IPS DF 4.7 (cell line): ENCODE measurements at regions not wholly inside any gene's neighbourhood (a gene's known extent, or its start where the extent isn't known, plus 50 kb on each side); places are given as distances from the start of the nearest gene placed in this dataset.

Source experiments
- DNase-seq: peaks from one replicate; pipeline ENCODE4 v3.0.0-alpha.2; 2013; ENCODE audit warnings: low spot score; ENCODE audit errors: extremely low read depth

DNA sequence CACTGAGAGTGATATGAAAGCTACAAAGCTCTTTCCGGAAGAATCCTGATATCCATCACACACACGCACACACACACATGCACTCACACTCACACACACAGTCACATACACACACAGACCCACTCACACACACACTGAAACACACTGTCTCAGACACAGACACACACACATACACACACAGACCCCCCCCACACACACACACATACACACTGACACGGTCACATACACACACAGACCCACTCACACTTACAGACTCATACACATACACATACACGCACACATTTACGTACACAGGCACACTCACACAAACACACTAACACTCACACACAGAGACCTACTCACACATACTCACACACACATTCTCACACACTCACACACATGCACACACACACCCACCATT lies 58.6 kb downstream of the LIG4 start:
- no peak for DNase-seq

DNA sequence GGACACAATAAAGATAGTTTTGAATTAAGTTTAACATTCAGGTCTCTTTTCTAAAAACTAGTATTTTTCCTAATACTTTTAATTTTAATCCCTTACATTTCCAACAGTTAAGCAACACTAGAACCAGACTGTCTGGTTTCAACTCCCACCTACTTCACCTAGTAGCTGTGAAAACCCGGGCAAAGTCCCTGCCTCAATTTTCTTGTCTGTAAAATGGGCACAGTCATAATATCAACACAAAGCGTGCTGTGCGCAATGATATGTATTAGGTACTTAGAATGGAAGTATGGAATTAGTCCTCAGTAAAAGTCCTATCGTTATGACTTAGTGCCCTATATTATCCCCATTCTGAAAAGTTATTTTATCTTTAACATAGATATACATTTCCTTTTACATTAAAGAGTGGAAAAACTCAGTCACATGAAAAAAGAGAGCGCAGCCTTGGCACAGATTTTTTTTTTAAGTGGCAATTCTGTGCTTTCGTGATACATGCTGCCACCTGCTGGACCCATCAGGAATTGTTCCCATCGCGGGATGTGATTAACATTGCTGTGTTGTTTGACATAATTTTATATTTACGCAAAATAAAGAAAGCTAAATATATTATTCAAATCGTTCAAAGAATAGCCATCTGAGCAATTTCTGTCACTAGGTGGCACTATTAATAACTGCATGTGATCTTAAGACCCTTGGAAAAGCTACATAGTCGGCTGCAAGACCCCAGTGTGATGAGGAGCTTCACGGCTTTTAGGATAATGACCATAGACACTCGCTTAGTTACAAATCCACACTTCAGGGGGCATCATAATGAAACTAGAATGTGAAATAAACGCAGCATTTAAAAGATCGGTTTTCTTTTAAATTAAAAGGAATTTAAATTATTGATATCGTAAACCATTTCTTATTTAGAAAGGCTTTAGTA lies 59.9 kb downstream of the LIG4 start:
- DNase-seq = peak; percentile 25

DNA sequence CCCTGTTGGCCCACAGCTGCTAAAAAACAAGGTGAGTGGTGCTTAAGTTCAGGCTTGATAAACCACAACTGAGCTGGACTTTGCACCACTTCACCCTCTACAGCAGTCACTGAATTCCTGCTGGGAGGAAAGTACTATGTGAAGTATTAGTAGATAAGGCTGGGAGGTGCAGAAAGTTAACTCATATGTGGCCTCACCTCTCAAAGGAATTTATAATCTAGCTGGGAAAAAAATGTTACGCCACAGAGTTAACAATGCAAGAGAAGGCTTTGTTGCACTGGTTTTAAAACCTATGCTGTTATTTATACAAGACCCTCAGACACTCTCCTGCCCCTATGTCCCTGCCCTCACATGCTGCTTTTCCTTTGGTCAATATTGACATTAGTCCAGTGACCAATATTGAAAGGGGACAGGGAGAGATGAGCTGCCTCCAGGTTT lies 60.9 kb downstream of the LIG4 start:
- DNase-seq = no peak

DNA sequence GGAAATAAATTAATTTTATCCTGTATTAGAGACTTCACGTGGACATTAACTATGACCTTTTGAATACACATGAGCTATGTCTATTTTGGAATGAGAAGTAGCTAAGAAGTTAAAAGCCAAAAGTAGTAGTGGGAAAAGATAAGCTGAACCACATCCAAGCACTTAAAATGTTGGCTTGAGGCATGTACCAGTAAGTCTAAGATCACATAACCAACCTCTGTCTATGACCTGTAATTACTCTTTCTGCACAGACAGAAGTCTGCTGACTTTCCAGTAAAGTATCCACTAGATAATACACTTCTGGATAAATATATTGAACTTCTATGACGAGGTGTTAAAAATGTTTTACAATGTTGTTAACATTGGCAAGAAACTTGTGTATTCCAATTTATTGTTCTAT lies 68.7 kb downstream of the LIG4 start:
- DNase-seq = no peak

DNA sequence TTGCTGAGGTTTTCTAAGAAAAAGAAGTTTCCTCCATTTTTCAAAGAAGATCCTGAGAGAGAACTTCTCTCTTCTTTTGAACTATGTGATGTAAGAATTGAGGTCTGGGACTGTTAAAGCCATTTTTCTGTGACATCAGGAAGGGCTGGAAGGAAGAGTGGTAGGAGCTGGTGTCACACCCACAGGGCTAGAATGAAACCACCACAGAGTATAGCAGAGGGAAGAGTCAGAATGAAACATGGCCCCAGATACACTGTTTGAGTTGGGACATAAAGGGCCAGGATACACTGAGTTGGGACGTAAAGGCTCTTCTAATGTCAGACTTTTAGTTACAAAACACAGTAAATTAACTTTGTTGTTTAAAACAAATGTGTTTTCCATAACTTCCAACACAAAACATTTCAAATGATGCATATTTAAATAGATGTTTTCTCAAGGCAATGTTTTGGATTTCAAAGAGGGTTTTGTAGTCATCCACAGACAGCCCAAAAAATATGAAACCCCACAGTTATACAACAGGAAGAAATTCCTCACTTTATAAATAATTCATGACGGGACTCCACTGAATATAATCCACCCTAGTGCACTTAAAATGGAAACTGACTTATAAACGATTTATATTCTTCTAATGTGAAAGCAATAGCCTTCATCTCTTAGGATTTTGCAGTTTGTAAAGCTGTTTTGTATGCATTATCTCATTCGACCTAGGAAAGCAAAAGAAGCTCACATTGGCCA lies 72.5 kb downstream of the LIG4 start:
- DNase-seq = no peak

DNA sequence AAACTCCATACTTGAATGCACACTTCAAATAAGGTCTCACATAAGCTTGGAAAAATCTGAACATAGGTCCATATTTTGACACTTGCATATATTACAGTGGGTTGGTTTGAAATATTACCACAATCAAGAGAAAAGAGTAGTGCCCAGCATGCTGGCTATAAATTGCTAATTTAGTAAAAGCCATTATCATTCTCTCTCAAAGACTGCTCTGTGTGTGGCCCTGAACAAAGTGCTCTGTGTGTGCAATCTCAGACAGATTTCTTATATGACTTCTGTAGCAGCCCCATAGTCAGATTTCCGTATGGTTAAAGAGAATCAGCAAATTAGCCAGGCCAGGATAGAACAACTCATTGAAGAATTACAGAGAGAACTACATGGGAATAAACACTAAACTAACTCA lies 78.2 kb downstream of the LIG4 start:
- no peak for DNase-seq

DNA sequence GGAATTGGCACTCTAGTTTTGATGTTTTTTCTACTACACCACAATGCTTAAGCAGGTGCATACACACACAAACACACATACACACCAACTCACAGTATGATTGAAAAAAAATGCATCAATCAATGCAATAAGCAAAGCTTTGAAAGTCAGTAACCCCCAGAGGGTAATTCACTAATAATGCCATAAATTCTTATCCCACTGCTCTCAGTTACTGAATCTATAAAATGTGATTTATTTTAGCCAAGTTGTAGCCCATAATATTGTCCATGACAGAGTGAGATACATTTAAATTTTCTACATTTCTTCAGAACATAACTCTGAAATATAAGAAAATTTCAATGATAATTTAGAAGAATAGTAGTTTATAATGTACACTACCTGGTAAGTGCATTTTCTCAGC lies 87.9 kb downstream of the LIG4 start:
- DNase-seq = no peak

DNA sequence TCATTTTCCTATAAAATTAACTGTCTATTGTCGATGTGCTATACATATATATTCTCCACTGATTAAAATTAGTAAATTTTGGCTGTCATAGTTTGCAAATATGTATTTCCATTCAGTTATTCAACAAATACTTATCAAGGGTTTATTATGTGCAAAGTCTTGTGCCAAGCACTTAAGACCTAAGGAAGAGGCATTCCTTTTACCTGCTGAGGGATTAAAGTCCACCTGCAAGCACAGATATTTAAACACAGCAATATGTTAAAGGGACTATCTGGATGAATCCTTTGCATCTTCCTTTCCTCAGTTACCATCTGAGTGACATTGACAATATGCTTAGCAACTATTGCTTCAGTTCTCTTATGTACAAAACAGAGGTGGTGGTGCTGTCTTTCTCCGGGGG lies 89.3 kb downstream of the LIG4 start:
- DNase-seq = no peak

DNA sequence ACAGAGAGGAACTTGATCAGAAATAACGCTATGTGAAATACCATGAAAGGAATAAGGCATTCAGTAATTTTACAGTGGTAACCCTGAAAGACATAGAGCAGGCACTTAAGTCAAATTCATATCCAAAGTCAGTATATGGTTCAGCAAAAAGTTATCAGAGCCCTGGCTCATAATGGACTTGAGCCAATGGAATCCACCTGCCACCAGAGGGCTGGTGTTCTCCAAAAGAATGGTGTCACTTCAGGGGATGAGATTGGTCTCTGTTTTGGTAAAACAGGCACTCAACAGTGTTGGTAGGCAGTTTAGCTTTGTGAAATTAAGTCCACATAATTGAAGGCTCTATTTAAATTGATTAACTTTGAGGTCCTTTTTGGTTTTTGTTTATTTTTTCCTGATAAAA lies 93.9 kb downstream of the LIG4 start:
- DNase-seq = no peak

DNA sequence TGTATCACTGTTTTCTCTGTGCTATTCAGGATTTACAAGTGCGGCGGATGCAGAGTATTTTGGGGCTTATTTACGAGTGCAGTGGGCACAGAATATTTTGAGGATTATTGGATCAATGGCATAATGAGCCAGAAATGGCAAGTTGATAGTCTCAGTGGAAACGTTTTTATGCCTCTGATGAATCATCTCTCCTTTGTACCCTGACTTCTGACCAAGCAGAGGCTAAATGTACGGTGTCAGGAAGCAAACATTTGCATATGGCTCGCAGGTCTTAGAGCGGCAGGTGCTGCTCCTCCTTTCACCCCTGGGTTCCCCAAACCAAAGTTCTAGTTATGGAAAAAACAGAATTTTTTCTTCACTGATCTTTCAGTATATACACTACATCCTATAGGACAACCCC lies 94.5 kb downstream of the LIG4 start:
- DNase-seq = no peak

DNA sequence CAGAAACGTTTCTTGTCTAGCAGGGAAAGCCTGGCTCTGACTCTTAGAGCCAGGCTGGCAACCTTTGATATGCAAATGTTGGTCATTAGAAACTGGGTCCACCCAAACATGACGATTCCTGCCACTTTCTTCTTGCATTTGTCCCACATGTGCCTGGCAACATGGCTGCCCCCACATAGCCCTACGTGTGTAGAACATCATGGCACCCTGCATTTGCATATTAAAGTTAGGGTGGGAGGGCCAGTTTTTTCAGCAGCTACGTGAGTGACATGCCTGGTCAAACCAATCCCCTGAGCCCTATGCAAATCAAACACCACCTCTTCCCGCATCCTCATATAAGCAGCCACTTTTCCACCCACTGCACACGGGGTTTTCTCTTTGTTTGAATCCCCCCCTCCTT lies 95.0 kb downstream of the LIG4 start:
- DNase-seq = peak; percentile 7

DNA sequence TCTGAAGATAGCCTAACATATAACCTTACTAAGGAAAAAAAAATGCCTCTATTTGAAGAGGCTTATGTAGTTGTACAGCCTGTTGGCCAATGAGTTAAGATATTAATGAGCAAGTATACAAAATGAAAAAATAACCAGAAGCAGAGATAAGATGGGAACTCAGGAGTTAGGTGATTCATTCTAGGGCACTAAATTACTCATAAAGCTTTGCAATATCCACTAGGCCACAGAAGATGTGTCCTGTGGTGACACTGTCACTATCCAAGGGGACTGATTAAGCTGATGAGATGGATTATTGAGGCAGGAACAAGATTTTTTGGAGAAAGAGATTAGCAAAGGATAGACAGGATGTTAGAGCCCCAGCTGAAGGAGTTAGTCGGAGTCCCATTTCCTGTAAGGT lies 99.6 kb downstream of the LIG4 start:
- no peak for DNase-seq

DNA sequence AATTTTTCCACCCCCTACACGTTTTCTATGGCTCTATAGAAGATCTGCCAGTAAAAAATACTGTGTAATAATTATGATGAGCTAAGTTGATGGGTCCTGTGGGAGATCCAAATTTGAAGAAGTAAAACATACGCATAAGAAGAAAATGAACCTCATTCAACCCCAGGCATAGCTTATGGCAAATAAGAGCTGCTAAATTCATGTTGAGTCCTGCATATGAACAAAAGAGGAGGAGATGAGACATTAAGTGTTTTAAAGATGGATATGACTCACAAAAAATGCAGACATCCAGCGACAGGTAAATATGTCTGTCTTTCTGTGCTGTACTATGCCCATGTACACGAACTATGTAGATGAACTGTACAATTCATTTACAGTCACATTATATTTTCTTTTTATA lies 101.9 kb downstream of the LIG4 start:
- DNase-seq = no peak

DNA sequence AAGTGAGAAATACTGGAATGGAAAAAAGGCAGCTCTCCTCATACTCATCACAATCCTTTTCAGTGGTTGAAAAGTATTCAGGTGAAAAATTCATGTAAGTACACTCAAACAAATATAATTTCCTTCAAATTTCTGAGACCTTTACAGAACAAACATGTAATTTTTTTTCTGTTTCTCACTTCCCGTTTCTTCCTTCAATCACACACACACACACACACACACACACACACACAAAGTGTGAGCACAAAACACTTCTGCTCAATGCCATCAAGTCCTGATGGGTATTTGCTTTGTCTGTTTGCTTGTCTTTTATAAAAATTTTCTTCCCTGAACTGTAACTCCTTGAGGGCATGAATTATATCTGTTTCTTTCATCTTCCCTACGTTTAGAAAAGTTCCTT lies 110.6 kb downstream of the LIG4 start:
- no peak for DNase-seq

DNA sequence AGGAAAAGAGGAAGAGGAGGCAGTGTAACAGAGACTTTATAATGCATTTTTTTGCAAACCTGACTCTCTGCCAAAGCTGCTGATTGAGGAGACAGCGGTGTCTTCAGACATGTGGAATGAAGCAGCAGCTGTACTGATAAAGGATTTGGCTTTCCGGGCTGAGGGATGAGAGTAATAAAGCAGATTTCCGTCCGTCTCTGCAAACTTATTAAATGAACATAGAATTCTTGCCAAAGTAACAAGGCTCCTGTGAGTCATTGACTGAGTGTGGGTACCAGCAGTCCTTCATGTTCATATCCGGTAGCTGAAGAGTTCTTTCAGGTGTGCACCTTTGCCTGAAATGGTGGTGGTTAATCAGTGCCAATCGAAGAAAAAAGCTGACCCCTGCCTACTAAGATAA lies 112.6 kb downstream of the LIG4 start:
- DNase-seq = no peak

DNA sequence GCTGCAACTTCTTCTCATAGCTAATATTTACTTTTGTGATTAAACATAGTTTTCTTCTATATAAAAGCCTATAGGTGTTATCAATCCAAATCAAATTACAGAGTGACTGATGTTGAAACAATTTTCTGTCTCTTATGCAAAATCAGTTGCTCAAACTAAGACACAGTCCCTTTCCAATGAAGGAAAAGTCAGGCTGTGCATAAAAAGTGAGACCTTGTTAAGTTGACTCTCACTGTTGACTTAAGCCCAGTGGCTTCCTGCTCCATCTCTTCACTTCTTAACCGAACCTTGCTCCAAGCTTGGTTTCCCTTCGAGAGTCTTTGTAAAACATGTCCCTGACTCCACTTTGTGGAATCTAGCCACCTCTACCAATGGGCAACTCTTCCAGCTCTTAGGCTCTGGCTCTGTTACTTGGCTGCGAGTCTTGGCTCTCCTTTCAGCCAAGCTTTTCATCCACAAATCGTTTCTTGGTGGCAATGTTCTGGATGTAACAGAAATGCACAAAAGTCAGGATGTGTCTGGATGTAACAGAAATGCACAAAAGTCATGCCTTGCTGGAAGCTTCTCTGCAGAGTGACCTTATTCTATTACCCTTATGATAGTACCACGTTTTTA lies 118.9 kb downstream of the LIG4 start:
- DNase-seq = no peak

DNA sequence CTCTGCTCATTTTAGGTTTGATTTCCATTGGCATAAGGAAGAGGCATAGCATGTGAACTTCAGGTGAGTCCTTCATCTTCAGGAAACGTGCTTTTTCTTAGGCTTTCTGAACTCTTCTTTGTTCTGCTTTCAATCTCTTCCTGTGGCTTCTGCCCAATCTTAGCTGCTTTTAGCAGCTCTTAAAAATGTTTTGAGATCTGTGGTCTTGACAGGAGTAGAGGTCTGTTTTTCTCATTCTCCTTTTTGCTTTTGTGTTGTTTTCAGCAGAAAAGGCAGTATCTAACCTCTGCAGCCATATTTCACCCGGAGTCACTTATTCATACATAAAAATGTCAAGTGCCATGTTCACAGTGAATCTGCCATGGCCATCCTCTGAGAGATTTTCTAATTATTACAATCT lies 120.3 kb downstream of the LIG4 start:
- DNase-seq = no peak

DNA sequence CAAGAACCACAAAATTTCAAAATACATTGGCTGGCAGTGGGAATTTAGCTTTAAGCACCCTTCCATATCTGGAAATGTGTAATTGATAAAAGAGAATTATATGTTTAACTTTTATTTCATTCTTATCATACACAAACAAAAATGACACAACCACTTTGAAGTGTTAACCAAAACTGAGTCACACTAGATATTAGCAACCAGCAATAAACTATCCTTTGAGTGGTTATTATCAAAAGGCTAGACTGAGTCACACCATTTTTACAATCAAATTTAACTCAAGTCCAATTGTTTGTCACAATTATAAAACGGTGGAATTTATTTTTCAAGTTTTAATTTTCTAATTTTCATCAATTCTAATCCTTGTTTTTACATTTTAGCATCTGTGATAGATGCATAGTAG lies 121.7 kb downstream of the LIG4 start:
- no peak for DNase-seq

DNA sequence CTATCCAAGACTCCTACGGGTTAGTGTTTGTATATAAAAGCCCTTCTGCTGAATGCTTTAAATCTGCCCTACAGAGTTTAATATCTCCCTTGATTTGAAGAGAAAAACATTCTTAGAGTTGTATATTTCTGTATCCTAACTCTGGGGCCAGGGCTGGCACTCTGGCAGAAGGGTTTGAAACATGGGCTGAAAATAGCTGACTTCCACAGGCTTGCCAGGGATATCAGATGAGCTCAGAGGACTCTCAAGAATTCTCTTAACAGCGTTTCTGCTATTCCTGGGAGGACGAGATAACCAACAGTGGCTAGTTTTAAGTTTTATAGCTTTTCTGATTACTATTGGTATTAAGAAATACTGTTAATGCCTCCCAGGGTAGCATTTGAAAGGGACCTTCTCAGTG lies 127.5 kb downstream of the LIG4 start:
- DNase-seq = no peak

DNA sequence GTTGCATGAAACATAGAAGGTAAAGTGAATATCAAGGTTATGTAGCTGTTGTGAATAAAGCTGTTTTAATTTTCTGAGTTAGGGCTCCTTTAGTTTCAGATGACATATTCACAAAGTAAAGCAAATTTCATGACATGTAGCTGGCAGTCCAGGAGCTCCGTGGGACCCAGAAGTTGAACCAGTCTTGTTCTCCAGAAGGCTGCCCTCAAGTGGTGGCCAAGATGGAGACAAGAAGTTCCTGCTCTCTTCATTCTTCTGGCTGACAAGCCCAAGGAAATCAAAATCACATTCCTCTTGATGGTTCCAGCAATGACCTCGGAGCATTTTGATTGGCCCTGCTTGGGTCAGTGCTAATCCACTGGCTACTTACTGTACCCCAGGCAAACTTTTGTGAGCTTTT lies 128.7 kb downstream of the LIG4 start:
- no peak for DNase-seq

DNA sequence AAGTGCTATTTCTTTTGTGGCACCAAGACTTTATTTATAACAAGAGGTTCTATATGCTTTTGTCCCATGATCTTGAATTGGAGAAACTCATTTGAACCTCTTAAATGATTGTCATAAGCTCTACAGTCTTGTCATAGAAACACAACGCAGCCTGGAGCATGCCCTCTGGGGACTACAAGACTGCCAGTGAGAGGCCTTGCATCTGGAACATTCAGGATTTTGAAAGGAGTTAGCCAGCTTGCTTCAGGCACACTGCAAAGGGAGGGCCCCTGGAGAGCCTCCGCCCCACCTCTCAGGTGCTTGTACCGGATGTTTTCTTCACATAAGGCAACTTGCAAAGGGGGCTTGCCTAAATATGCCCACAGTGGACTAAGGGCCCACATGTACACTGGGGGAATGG lies 130.5 kb downstream of the LIG4 start:
- no peak for DNase-seq

DNA sequence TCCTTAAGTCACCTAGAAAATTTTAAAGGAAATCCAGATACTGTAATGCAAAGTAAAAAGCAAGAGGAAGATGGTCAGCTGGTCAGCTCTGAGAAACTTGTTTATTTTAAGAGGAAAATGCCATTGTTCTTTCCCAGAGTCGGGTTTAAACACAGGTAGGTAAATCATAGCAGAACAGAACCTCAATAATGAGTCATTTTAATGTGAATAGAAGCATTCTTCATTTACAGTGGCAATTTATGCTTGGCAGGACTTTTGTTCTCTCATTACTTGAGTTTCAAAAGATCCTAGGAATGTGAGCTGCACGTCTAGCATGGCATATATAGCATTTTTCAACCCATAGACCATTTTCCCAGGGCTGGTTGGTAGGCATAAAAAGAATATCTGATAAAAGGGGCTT lies 132.3 kb downstream of the LIG4 start:
- no peak for DNase-seq
